Endothelial cell (in vitro differentiated cells): ENCODE measurements at regions not wholly inside any gene's neighbourhood (a gene's known extent, or its start where the extent isn't known, plus 50 kb on each side); places are given as distances from the start of the nearest gene placed in this dataset.

ENCODE experiments used
- DNase-seq: peaks from one replicate; pipeline ENCODE4 v3.0.0; 2021; ENCODE audit warnings: low spot score
- H3K27ac Mint-ChIP-seq: one replicate; pipeline ENCODE4 v1.8.0; 2021; ENCODE audit warnings: mixed read lengths, inconsistent platforms; ENCODE audit not compliant: unreplicated experiment
- H3K27me3 Mint-ChIP-seq: one replicate; pipeline ENCODE4 v1.8.0; 2021; ENCODE audit warnings: mild to moderate bottlenecking, moderate library complexity, mixed read lengths, inconsistent platforms; ENCODE audit not compliant: unreplicated experiment
- H3K36me3 Mint-ChIP-seq: one replicate; pipeline ENCODE4 v1.8.0; 2021; ENCODE audit warnings: mild to moderate bottlenecking, low read depth, mixed read lengths, inconsistent platforms; ENCODE audit not compliant: unreplicated experiment
- H3K4me1 Mint-ChIP-seq: one replicate; pipeline ENCODE4 v1.8.0; 2021; ENCODE audit warnings: mild to moderate bottlenecking, mixed read lengths, inconsistent platforms; ENCODE audit not compliant: unreplicated experiment
- H3K4me3 Mint-ChIP-seq: one replicate; pipeline ENCODE4 v1.8.0; 2021; ENCODE audit warnings: mild to moderate bottlenecking, mixed read lengths, inconsistent platforms; ENCODE audit not compliant: unreplicated experiment
- H3K9me3 Mint-ChIP-seq: one replicate; pipeline ENCODE4 v1.8.0; 2021; ENCODE audit warnings: mixed read lengths, inconsistent platforms; ENCODE audit not compliant: unreplicated experiment
- CTCF ChIP-seq: fragments of 200-600 bp; sonication (generic); IDR thresholded peaks from one replicate; pipeline ENCODE4 v1.5.0; 2021; ENCODE audit warnings: antibody characterized with exemption; ENCODE audit not compliant: unreplicated experiment

GRCh38 chr18:78727057-78727739, 252.4 kb upstream of the SALL3 start:
- no peak overlapping the region for H3K27ac Mint-ChIP-seq
- DNase-seq: no peak
- H3K9me3 Mint-ChIP-seq: peaks cover 45% of the 10 kb centered on the region
- no peaks in the 10 kb centered on the region for H3K4me1 Mint-ChIP-seq
- no peak for TF ChIP-seq CTCF
- peaks cover 16% of the 10 kb centered on the region for H3K36me3 Mint-ChIP-seq
- peaks cover 17% of the 10 kb centered on the region for H3K27me3 Mint-ChIP-seq
- no peak overlapping the region for H3K4me3 Mint-ChIP-seq

- H3K27ac Mint-ChIP-seq: no peak overlapping the region
- no peak overlapping the region for H3K4me3 Mint-ChIP-seq
- peaks cover 19% of the 10 kb centered on the region for H3K27me3 Mint-ChIP-seq
- no peak for DNase-seq
- H3K9me3 Mint-ChIP-seq: peaks cover 46% of the 10 kb centered on the region
- TF ChIP-seq CTCF: no peak
- no peaks in the 10 kb centered on the region for H3K4me1 Mint-ChIP-seq
- H3K36me3 Mint-ChIP-seq: peaks cover 18% of the 10 kb centered on the region
Measured at GRCh38 chr18:78727877-78728783, 251.5 kb upstream of the SALL3 start.

DNA sequence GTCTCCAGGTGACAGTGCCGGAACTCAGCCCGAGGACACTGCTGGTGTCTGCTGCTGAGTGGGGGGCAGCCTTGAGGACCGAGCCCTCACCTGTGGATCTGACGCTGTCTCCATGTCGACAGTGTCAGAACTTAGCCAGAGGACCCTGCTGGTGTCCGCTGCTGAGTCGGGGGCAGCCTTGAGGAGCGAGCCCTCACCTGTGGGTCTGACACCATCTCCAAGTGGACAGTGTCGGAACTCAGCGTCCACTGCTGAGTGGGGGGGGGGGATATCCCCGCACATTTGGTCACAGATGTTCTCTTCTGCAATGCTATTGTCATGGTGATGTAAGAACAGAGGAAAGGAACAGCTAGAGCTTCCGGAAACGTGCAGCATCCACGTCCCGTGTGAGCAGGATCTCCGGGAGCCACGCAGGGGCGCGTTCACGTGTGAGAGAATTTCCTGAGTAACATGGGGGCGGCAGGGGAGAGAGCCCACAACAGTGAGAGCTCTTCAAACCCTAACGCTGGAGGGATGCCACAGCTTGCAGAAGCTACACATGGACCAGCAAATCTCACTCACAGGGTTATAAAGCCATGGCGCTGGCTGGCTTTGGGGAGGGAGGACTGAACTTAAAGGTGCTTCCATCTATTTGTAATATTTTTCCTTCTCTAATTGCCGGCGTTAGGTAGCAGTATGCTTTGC, 250.7 kb upstream of the SALL3 start:
- Mint-ChIP-seq H3K27ac (no peak overlapping the region), H3K36me3 (peaks cover 21% of the 10 kb centered on the region), H3K27me3 (peaks cover 24% of the 10 kb centered on the region), H3K9me3 (peaks cover 49% of the 10 kb centered on the region), H3K4me3 (no peak overlapping the region), H3K4me1 (no peaks in the 10 kb centered on the region)
- TF ChIP-seq CTCF: no peak
- DNase-seq: no peak

- no peaks in the 10 kb centered on the region for H3K4me1 Mint-ChIP-seq
- DNase-seq: no peak
- peaks cover 19% of the 10 kb centered on the region for H3K36me3 Mint-ChIP-seq
- H3K4me3 Mint-ChIP-seq: no peak overlapping the region
- H3K27ac Mint-ChIP-seq: peak overlapping the region; percentile 4
- peaks cover 24% of the 10 kb centered on the region for H3K27me3 Mint-ChIP-seq
- H3K9me3 Mint-ChIP-seq: peaks cover 42% of the 10 kb centered on the region
- no peak for TF ChIP-seq CTCF
Measured at GRCh38 chr18:78730546-78730945, 249.1 kb upstream of the SALL3 start.
